Fibroblast of villous mesenchyme (primary cell): ENCODE measurements at regions not wholly inside any gene's neighbourhood (a gene's known extent, or its start where the extent isn't known, plus 50 kb on each side); places are given as distances from the start of the nearest gene placed in this dataset.

Experiments used
- DNase-seq: peaks from one replicate; pipeline ENCODE4 v3.0.0-alpha.2; 2010; ENCODE audit warnings: low read depth
- H3K4me3 ChIP-seq: 2 replicates; pipeline ENCODE4 v1.5.1; 2011; ENCODE audit warnings: low read depth, mild to moderate bottlenecking, low read length
- TF ChIP-seq, protein P1 (sequence below): IDR thresholded peaks from 2 replicates; pipeline ENCODE4 v1.5.1; 2012; ENCODE audit warnings: low read depth, mild to moderate bottlenecking, low read length; ENCODE audit not compliant: insufficient read depth

GRCh38 chr12:59234391-59234790, 314.1 kb upstream of the LRIG3 start:
- H3K4me3 ChIP-seq, result no peak overlapping the region
- DNase-seq, result no peak
- TF ChIP-seq, protein P1, sequence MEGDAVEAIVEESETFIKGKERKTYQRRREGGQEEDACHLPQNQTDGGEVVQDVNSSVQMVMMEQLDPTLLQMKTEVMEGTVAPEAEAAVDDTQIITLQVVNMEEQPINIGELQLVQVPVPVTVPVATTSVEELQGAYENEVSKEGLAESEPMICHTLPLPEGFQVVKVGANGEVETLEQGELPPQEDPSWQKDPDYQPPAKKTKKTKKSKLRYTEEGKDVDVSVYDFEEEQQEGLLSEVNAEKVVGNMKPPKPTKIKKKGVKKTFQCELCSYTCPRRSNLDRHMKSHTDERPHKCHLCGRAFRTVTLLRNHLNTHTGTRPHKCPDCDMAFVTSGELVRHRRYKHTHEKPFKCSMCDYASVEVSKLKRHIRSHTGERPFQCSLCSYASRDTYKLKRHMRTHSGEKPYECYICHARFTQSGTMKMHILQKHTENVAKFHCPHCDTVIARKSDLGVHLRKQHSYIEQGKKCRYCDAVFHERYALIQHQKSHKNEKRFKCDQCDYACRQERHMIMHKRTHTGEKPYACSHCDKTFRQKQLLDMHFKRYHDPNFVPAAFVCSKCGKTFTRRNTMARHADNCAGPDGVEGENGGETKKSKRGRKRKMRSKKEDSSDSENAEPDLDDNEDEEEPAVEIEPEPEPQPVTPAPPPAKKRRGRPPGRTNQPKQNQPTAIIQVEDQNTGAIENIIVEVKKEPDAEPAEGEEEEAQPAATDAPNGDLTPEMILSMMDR, result no peak

DNA sequence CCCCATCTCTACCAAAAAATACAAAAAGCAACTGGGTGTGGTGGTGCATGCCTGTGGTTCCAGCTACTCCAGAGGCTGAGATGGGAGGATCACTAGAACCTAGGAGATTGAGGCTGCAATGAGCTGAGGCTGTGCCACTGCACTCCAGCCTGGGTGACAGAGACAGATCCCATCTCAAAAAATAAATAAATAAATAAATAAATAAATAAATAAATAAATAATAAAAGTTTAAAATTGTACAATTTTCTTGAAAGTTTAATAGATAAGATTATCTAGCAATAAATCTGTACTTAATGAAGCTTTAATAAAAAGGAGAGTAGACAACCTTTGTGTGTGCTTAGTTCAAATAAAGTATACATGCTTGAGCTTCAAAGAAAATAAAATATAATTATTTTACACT, 310.0 kb upstream of the LRIG3 start:
- H3K4me3 ChIP-seq, result no peak overlapping the region
- TF ChIP-seq, protein P1, result no peak
- no peak for DNase-seq

DNA sequence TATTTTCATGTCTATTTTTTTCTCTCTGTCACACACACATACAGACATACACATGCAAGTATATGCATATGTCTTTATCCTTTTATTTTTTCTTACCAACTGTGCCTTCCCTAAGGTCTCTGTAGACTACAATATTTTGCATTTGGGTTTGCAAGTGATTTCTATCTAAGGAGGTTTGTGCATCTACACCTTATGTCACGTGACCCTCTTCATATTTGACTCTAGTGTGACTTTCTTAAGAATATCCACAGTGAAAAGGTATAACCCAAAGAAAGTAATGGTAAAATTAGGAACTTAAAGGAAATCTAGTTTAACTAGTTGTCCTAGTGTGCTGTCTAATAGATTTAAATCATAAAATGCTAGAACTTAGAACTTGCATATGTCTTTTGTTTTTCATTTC, 298.8 kb upstream of the LRIG3 start:
- TF ChIP-seq, protein P1, result no peak
- H3K4me3 ChIP-seq, result no peak overlapping the region
- DNase-seq, result no peak

DNA sequence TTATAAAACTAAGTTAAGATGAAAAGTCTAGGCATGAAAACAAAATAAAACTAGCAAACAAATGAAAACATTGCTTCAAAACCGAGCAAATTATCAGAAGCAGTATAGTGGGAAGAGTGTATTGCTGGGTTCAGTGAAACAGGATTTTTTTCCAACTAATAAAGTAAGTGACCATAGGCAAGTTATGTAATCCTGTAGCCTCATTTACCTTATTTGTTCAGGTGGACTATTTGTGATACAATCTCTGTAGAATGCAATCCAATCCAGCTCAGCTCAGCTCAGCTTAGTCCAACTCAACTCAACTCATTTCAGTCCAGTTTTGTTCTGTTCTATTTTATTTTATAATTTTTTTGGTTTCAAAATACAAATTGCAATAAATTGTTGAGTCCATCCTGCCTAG, 276.7 kb upstream of the LRIG3 start:
- TF ChIP-seq, protein P1, result no peak
- DNase-seq, result no peak
- H3K4me3 ChIP-seq, result no peak overlapping the region

GRCh38 chr12:59194794-59195193, 274.5 kb upstream of the LRIG3 start:
- TF ChIP-seq, protein P1, result no peak
- H3K4me3 ChIP-seq, result no peak overlapping the region
- no peak for DNase-seq

GRCh38 chr12:59193476-59194050, 273.3 kb upstream of the LRIG3 start:
- DNase-seq, result no peak
- TF ChIP-seq, protein P1, result no peak
- H3K4me3 ChIP-seq, result no peak overlapping the region

GRCh38 chr12:59191372-59191771, 271.1 kb upstream of the LRIG3 start:
- DNase-seq, result no peak
- TF ChIP-seq, protein P1, result no peak

More at GRCh38 chr12:59191372-59191771, 271.1 kb upstream of the LRIG3 start:
- no peak overlapping the region for H3K4me3 ChIP-seq
